ENCODE measurements at regions not wholly inside any gene's neighbourhood (a gene's known extent, or its start where the extent isn't known, plus 50 kb on each side); places are given as distances from the start of the nearest gene placed in this dataset.

- 73% methylated on average over 1 of the region's 1 CpG for WGBS (ENCODE audit: low lambda C conversion rate)
- CTCF ChIA-PET, result interaction anchor here (0.7 kb wide), 1 partner anchor 91 kb away, joined by 3 read pairs; no protein-coding TSS in a partner anchor
These were observed 491.3 kb downstream of the OTOL1 start for GRCh38 chr3:161987933-161988332.

More at GRCh38 chr3:161987933-161988332, 491.3 kb downstream of the OTOL1 start:
- no peaks in the 10 kb centered on the region for H3F3A ChIP-seq (replicated peaks; ENCODE audit: insufficient read depth)
- H3K9ac ChIP-seq, result no peak overlapping the region
- no peak overlapping the region for H3K4me3 ChIP-seq (ENCODE audit: low read depth in 2 of 2, low read length in 1 of 2)
- no peaks in the 10 kb centered on the region for H3K9me3 ChIP-seq
- POLR2A ChIA-PET, result no interaction called here
- no peak overlapping the region for H2AFZ ChIP-seq (ENCODE audit: low read depth)
- H3K79me2 ChIP-seq (ENCODE audit: insufficient read depth), result no peaks in the 10 kb centered on the region
- TF ChIP-seq RAD21 (IDR thresholded peaks at IDR 0.05; ENCODE audit: low read length), result no peak
- TF ChIP-seq CTCF (IDR thresholded peaks at IDR 0.05), result no peak
- no peak for TF ChIP-seq MAX (IDR thresholded peaks at IDR 0.05; ENCODE audit: low read depth)
- no peak for TF ChIP-seq MEF2A (IDR thresholded peaks at IDR 0.05; ENCODE audit: borderline replicate concordance, low read depth)
- no peak for TF ChIP-seq SIN3A (IDR thresholded peaks at IDR 0.05; ENCODE audit: borderline replicate concordance, low read depth, low read length)
- TF ChIP-seq EZH2phosphoT487 (IDR thresholded peaks at IDR 0.05; ENCODE audit: borderline replicate concordance, low read depth), result no peak
- no peak for TF ChIP-seq FOXM1 (IDR thresholded peaks at IDR 0.05; ENCODE audit: low read depth)
- no peak for TF ChIP-seq FOXJ3 (CRISPR knock-in tag; IDR thresholded peaks at IDR 0.05)
- no peak for TF ChIP-seq YY1 (IDR thresholded peaks at IDR 0.05; ENCODE audit: low read depth)
- TF ChIP-seq NRF1 (IDR thresholded peaks at IDR 0.05; ENCODE audit: low read depth, low read length), result no peak
- no peak for TF ChIP-seq MXI1 (IDR thresholded peaks at IDR 0.05; ENCODE audit: low read depth, low read length)
- TF ChIP-seq USF1 (IDR thresholded peaks at IDR 0.05; ENCODE audit: borderline replicate concordance, low read depth), result no peak
- no peak for TF ChIP-seq IRF3 (IDR thresholded peaks at IDR 0.05; ENCODE audit: low read depth, low read length)
- TF ChIP-seq JUND (IDR thresholded peaks at IDR 0.05), result no peak
- no peak for TF ChIP-seq PBX3 (IDR thresholded peaks at IDR 0.05)
- no peak for TF ChIP-seq EP300 (IDR thresholded peaks at IDR 0.05; ENCODE audit: borderline replicate concordance in 1 of 2, low read depth in 1 of 2, low read length in 1 of 2)
- no peak for TF ChIP-seq ZBTB33 (IDR thresholded peaks at IDR 0.05; ENCODE audit: borderline replicate concordance, low read depth)
- no peak for TF ChIP-seq RCOR1 (IDR thresholded peaks at IDR 0.05; ENCODE audit: low read length)
- no peak for TF ChIP-seq GABPA (IDR thresholded peaks at IDR 0.05; ENCODE audit: low read depth)
- no peaks in the 10 kb centered on the region for H3K36me3 ChIP-seq (replicated peaks in 1 of 2; ENCODE audit: control insufficient read depth in 1 of 2, insufficient read depth in 2 of 2, low read length in 1 of 2)
- peaks cover 0 to 2% of the 10 kb centered on the region in 2 experiments; a peak in 1 of 4 replicates for H3K4me1 ChIP-seq (ENCODE audit: control insufficient read depth in 1 of 2, insufficient read depth in 2 of 2, low read depth in 1 of 2, low read length in 1 of 2)
- no peak overlapping the region for H3K4me2 ChIP-seq
- no peaks in the 10 kb centered on the region for H3K9me2 ChIP-seq
- DNase-seq, result no peak
- H3K27ac ChIP-seq (ENCODE audit: low read depth in 2 of 2, low read length in 1 of 2), result no peak overlapping the region
- H4K20me1 ChIP-seq (ENCODE audit: insufficient read depth), result no peaks in the 10 kb centered on the region
- H3K27me3 ChIP-seq (ENCODE audit: insufficient read depth), result no peaks in the 10 kb centered on the region
